NCI-H1436 (cell line): ENCODE measurements at regions not wholly inside any gene's neighbourhood (a gene's known extent, or its start where the extent isn't known, plus 50 kb on each side); places are given as distances from the start of the nearest gene placed in this dataset.
A peak's percentile ranks its signal among the peaks of the same experiment; 100 is the strongest.
"Not testable (repeated sequence)": the region's sequence is repeated elsewhere in the genome, so short reads cannot be mapped to it uniquely, and the experiment has no call there.

Experiments
- DNase-seq: peaks from one replicate; lab custom pipeline; 2025; lab: John Stamatoyannopoulos, UW

GRCh38 chr5:36390640-36391039 lies 88.9 kb upstream of the RANBP3L start:
- no peak for DNase-seq

GRCh38 chr5:36392186-36392585 lies 90.5 kb upstream of the RANBP3L start:
- no peak for DNase-seq

- no peak for DNase-seq
These were observed 91.1 kb upstream of the RANBP3L start for GRCh38 chr5:36392818-36393217.

GRCh38 chr5:36393656-36394428 lies 92.1 kb upstream of the RANBP3L start:
- DNase-seq, result no peak

- DNase-seq, result no peak
These were observed 93.6 kb upstream of the RANBP3L start for GRCh38 chr5:36395260-36395659.

GRCh38 chr5:36395947-36396346 lies 94.2 kb upstream of the RANBP3L start:
- DNase-seq, result not testable (repeated sequence)

GRCh38 chr5:36396640-36397039 lies 94.9 kb upstream of the RANBP3L start:
- DNase-seq, result no peak

GRCh38 chr5:36397901-36398536 lies 96.3 kb upstream of the RANBP3L start:
- DNase-seq, result no peak

GRCh38 chr5:36402512-36402906 lies 100.8 kb upstream of the RANBP3L start:
- DNase-seq, result no peak

GRCh38 chr5:36403632-36404311 lies 102.1 kb upstream of the RANBP3L start:
- no peak for DNase-seq

- no peak for DNase-seq
These were observed 104.3 kb upstream of the RANBP3L start for GRCh38 chr5:36406023-36406422.

- no peak for DNase-seq
These were observed 105.7 kb upstream of the RANBP3L start for GRCh38 chr5:36407396-36407795.

- DNase-seq, result not testable (repeated sequence)
These were observed 108.0 kb upstream of the RANBP3L start for GRCh38 chr5:36409711-36410110.

- DNase-seq, result not testable (repeated sequence)
These were observed 109.0 kb upstream of the RANBP3L start for GRCh38 chr5:36410672-36411071.

- DNase-seq, result peak; percentile 1
These were observed 113.2 kb upstream of the RANBP3L start for GRCh38 chr5:36414869-36415282.

- DNase-seq, result no peak
These were observed 114.9 kb upstream of the RANBP3L start for GRCh38 chr5:36416605-36417004.

GRCh38 chr5:36417221-36417620 lies 115.5 kb upstream of the RANBP3L start:
- DNase-seq, result no peak

GRCh38 chr5:36417668-36418067 lies 116.0 kb upstream of the RANBP3L start:
- DNase-seq, result no peak

- no peak for DNase-seq
These were observed 116.7 kb upstream of the RANBP3L start for GRCh38 chr5:36418152-36418979.

- DNase-seq, result no peak
These were observed 119.6 kb upstream of the RANBP3L start for GRCh38 chr5:36421256-36421655.

- no peak for DNase-seq
These were observed 121.2 kb upstream of the RANBP3L start for GRCh38 chr5:36422952-36423351.
